GM21529 (cell line): ENCODE measurements at regions not wholly inside any gene's neighbourhood (a gene's known extent, or its start where the extent isn't known, plus 50 kb on each side); places are given as distances from the start of the nearest gene placed in this dataset.
"Not testable (repeated sequence)": the region's sequence is repeated elsewhere in the genome, so short reads cannot be mapped to it uniquely, and the experiment has no call there.

Experiments used
- ATAC-seq: cut with Tn5 transposase; IDR thresholded peaks from one replicate; pipeline ENCODE4 v1.9.1; 2021; ENCODE audit not compliant: unreplicated experiment

GRCh38 chr11:93032580-93032979, 63.1 kb downstream of the MTNR1B start:
- ATAC-seq: no peak

DNA sequence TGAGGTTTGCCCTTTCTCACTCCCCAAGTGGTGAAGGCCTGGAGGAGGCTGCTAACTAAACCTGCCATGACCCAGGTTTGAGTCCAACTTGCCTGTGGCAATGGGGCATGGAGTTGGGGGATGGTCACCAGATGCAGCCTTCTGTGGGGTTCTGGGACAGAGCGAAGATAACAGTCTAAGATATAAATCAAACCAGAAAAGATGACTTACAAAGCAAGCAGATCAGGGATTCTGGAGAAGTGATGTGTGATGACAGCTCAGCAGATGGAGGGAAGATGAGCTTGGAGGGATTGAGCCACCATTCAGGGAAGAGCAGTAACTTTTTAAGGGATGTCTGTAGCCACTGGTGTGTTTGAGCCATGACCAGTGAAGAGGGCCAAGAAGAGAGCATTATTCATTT, 63.6 kb downstream of the MTNR1B start:
- ATAC-seq: no peak

GRCh38 chr11:93034031-93034722, 64.7 kb downstream of the MTNR1B start:
- ATAC-seq: no peak

- ATAC-seq: no peak
Observed at GRCh38 chr11:93034723-93035039, 65.2 kb downstream of the MTNR1B start.

DNA sequence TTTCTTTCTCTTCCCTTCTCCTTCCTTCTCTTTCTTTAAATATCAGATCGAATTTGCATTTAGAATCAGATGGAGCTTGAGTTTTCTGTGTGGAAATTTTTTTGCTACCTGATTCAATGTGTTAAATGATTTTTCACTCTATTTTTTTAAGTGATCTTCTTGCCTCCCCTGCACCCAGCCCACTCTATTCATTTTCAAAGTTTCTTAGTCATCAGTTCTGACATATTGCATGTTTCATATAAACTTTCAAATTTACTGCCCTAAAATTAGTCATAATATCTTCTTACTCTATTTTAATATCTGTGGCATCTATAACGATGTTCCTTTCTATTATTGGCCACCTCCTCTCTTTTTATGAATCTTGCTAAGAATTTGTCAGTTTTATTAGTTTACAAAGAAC, 69.1 kb downstream of the MTNR1B start:
- ATAC-seq: no peak

DNA sequence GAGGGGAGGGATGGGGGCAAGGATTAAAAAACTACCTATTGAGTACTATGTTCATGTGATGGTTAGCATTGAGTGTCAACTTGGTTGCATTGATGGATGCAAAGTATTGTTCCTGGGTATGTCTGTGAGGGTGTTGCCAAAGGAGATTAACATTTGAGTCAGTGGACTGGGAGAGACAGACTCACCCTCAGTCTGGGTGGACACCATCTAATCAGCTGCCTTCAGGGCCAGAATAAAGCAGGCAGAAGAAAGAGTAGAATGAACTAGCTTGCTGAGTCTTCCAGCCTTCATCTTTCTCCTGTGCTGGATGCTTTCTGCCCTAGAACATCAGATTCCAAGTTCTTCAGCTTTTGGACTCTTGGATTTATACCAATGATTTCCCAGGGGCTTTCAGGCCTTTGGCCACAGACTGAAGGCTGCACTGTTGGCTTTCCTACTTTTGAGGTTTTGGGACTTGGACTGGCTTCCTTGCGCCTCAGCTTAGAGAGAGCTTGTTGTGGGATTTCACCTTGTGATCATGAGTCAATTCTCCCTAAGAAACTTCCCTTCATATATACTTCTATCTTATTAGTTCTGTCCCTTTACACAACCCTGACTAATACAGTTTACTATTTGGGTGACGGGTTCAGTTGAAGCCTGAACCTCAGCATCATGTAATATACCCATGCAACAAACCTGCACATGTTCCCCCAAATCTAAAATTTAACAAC, 70.2 kb downstream of the MTNR1B start:
- ATAC-seq: no peak

DNA sequence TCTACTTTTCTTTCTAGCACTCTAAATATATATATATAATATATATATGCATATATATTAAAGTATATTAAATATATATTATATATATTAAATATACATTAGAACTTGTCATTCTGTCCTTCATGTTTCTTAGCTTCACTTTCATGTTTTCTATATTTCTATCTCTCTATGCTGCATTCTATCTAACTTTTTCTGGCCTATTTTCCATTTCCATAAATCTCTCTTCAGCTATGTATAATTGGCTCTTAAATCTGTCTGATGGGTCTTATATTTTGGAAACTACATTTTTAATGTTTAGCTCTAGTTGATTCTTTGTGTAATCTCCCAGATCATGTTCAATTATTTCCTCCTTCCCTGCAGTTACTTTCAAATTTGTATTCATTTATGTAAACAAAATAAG, 72.2 kb downstream of the MTNR1B start:
- ATAC-seq: no peak

DNA sequence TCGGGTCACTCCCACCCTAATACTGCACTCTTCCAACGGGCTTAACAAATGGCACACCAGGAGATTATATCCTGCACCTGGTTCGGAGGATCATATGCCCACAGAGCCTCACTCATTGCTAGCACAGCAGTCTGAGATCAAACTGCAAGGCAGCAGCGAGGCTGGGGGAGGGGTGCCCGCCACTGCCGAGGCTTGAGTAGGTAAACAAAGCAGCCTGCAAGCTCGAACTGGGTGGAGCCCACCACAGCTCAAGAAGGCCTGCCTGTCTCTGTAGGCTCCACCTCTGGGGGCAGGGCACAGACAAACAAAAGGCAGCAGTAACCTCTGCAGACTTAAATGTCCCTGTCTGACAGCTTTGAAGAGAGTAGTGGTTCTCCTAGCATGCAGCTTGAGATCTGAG, 73.7 kb downstream of the MTNR1B start:
- ATAC-seq: not testable (repeated sequence)

- ATAC-seq: no peak
Observed at GRCh38 chr11:93049740-93050139, 80.3 kb downstream of the MTNR1B start.

DNA sequence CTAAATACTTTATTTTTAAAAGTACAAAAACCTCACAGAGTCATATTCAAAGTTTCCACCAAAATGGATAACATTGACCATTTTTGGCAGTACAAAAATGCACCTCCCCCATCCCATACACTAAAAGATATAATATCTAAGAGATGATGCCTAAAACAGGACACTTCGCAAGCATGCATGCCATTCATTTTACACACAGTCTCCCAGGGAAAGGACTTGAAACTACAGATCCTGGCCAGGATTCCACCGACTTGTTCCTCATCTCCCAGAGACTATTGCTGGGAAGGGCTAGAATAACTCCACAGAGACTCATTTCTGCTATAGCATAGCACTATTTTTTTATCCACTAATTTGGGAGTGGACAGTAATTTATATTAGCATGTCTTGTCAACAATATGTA, 81.7 kb downstream of the MTNR1B start:
- ATAC-seq: no peak

DNA sequence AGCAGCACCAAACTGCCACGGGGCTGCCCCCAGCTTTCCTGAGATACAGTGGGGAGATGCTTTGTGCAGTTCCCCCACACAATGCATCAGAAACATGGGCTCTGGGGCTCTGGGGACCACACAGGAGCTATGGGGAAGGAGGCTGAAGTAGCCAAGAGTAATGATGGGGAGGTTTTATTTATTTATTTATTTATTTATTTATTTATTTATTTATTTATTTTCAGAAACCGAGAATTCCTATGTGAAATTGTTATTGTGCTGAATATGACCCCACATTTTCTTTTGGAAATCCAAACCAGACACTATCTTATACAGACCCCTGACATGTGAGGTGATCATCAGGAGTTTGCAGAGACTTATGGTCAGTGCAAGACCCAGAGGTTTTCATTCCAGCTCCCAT, 84.4 kb downstream of the MTNR1B start:
- ATAC-seq: no peak

GRCh38 chr11:93054279-93054678, 84.8 kb downstream of the MTNR1B start:
- ATAC-seq: no peak

GRCh38 chr11:93054881-93055280, 85.4 kb downstream of the MTNR1B start:
- ATAC-seq: no peak

GRCh38 chr11:93059117-93059957, 89.9 kb downstream of the MTNR1B start:
- ATAC-seq: no peak

- no peak for ATAC-seq
Observed at GRCh38 chr11:93063086-93063485, 93.6 kb downstream of the MTNR1B start.

DNA sequence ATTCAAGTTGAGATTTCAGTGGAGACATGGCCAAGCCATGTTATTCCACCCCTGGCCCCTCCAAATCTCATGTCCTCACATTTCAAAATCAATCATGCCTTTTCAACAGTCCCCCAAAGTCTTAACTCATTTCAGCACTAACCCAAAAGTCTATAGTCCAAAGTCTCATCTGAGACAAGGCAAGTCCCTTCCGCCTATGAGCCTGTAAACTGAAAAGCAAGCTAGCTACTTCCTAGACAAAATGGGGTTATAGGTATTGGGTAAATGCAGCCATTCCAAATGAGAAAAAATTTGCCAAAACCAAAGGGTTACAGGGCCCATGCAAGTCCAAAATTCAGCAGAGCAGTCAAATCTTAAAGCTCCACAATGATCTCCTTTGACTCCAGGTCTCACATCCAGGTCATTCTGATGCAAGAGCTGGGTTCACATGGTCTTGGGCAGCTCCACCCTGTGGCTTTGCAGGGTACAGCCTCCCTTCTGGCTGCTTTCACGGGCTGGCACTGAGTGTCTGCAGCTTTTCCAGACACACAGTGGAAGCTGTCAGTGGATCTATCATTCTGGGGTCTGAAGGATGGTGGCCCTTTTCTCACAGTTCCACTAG, 95.7 kb downstream of the MTNR1B start:
- ATAC-seq: not testable (repeated sequence)

GRCh38 chr11:93067881-93068390, 98.5 kb downstream of the MTNR1B start:
- ATAC-seq: no peak

- no peak for ATAC-seq
Observed at GRCh38 chr11:93072229-93072914, 102.9 kb downstream of the MTNR1B start.

DNA sequence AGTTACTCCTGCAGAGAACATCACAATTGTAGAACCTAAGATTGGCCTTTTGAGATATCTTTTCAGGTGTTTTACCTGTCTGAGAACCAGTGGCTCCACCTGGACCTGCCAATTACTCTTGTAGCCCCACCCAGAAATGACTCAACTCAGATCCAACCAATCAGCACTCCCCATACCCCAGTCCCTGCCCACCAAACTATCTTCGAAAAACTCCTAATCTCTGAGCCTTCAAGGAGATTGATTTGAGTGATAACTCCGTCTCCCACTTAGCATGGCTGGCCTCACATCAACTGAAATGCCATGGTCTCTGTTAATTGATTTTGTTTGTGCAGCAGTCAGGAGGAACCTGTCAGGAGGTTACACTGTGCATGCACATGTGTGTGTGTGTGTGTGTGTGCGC, 103.6 kb downstream of the MTNR1B start:
- no peak for ATAC-seq

GRCh38 chr11:93073508-93074280, 104.2 kb downstream of the MTNR1B start:
- ATAC-seq: no peak
